CD14-positive monocyte (primary cell): ENCODE measurements at regions not wholly inside any gene's neighbourhood (a gene's known extent, or its start where the extent isn't known, plus 50 kb on each side); places are given as distances from the start of the nearest gene placed in this dataset.

ENCODE experiments used
- DNase-seq, 3 donors: peaks; one replicate each; pipeline ENCODE4 v3.0.0-alpha.2; 2011 to 2022
- H2AFZ ChIP-seq: 2 replicates; pipeline ENCODE4 v1.6.0; 2012; ENCODE audit warnings: mild to moderate bottlenecking, low read depth, low read length, inconsistent platforms; ENCODE audit not compliant: insufficient read depth, poor library complexity, severe bottlenecking
- H3K27ac ChIP-seq, 2 donors: 1 replicate in 1 of 2; 2 replicates in 1 of 2; pipeline ENCODE4 v1.5.1; 2012 to 2013; ENCODE audit warnings: low read length in 2 of 2, control low read depth in 1 of 2, inconsistent platforms in 1 of 2, low read depth in 1 of 2, mild to moderate bottlenecking in 1 of 2
- H3K27me3 ChIP-seq, 2 donors: one replicate each; pipeline versions ENCODE4 v1.6.0 to v1.6.1; 2011 to 2013; ENCODE audit warnings: low read length in 2 of 2; ENCODE audit not compliant: control insufficient read depth in 2 of 2, insufficient read depth in 2 of 2
- H3K36me3 ChIP-seq, 2 donors: replicated peaks in 1 of 2; 1 replicate in 1 of 2; 2 replicates in 1 of 2; pipeline versions ENCODE4 v1.5.1 to v1.6.1; 2012 to 2013; ENCODE audit warnings: low read length in 2 of 2, control low read depth in 1 of 2, inconsistent platforms in 1 of 2, mild to moderate bottlenecking in 1 of 2; ENCODE audit not compliant: insufficient read depth in 2 of 2, control insufficient read depth in 1 of 2
- H3K4me1 ChIP-seq, 2 donors: 1 replicate in 1 of 2; 2 replicates in 1 of 2; pipeline versions ENCODE4 v1.5.1 to v1.6.1; 2012 to 2013; ENCODE audit warnings: low read length in 2 of 2, control low read depth in 1 of 2, inconsistent platforms in 1 of 2, mild to moderate bottlenecking in 1 of 2, moderate library complexity in 1 of 2; ENCODE audit not compliant: insufficient read depth in 2 of 2, control insufficient read depth in 1 of 2
- H3K4me2 ChIP-seq: replicated peaks from 2 replicates; pipeline ENCODE3; 2012; ENCODE audit warnings: low read length, moderate library complexity, mild to moderate bottlenecking; ENCODE audit not compliant: poor library complexity, severe bottlenecking; ENCODE audit errors: extremely low read depth
- H3K4me3 ChIP-seq, 3 experiments: fragments of 200-600 bp in 1 of 3; sonication (generic) in 1 of 3; replicated peaks in 1 of 3; 1 replicate in 2 of 3; 2 replicates in 1 of 3; pipeline ENCODE4 v1.5.1; 2011 to 2013; ENCODE audit warnings: low read length in 3 of 3, mild to moderate bottlenecking in 3 of 3, control low read depth in 2 of 3, low read depth in 2 of 3, inconsistent platforms in 1 of 3, moderate library complexity in 1 of 3
- H3K79me2 ChIP-seq: 2 replicates; pipeline ENCODE4 v1.6.0; 2012; ENCODE audit warnings: mild to moderate bottlenecking, control low read depth, inconsistent platforms, low read length, moderate library complexity; ENCODE audit not compliant: insufficient read depth
- H3K9ac ChIP-seq: 2 replicates; pipeline ENCODE4 v1.6.0; 2017; ENCODE audit warnings: low read length, mild to moderate bottlenecking; ENCODE audit not compliant: insufficient read depth, poor library complexity, severe bottlenecking
- H3K9me3 ChIP-seq, 2 donors: replicated peaks in 1 of 2; 1 replicate in 1 of 2; 2 replicates in 1 of 2; pipeline versions ENCODE4 v1.5.1 to v1.6.1; 2012 to 2013; ENCODE audit warnings: low read length in 2 of 2, control low read depth in 1 of 2; ENCODE audit not compliant: control insufficient read depth in 1 of 2, insufficient read depth in 1 of 2
- H4K20me1 ChIP-seq: 2 replicates; pipeline ENCODE4 v1.6.0; 2012; ENCODE audit warnings: mild to moderate bottlenecking, low read length, control low read depth, moderate library complexity; ENCODE audit not compliant: insufficient read depth
- H3K27ac Mint-ChIP-seq, 7 donors: one replicate each; pipeline ENCODE4 v1.8.0; 2020; ENCODE audit warnings: mild to moderate bottlenecking in 7 of 7, mixed read lengths in 7 of 7, moderate library complexity in 6 of 7, inconsistent platforms in 2 of 7
- H3K27me3 Mint-ChIP-seq, 3 donors: one replicate each; pipeline ENCODE4 v1.8.0; 2021 to 2022; ENCODE audit warnings: low read depth in 3 of 3, mild to moderate bottlenecking in 3 of 3, mixed read lengths in 3 of 3, moderate library complexity in 3 of 3, inconsistent platforms in 1 of 3
- H3K36me3 Mint-ChIP-seq, 2 donors: one replicate each; pipeline ENCODE4 v1.8.0; 2020; ENCODE audit warnings: mixed read lengths in 2 of 2, inconsistent platforms in 1 of 2, mild to moderate bottlenecking in 1 of 2
- H3K4me1 Mint-ChIP-seq: one replicate; pipeline ENCODE4 v1.8.0; 2020; ENCODE audit warnings: mild to moderate bottlenecking, mixed read lengths
- H3K4me3 Mint-ChIP-seq, 2 donors: one replicate each; pipeline ENCODE4 v1.8.0; 2020; ENCODE audit warnings: mild to moderate bottlenecking in 2 of 2, mixed read lengths in 2 of 2, moderate library complexity in 1 of 2
- H3K9me3 Mint-ChIP-seq, 7 donors: one replicate each; pipeline ENCODE4 v1.8.0; 2020 to 2022; ENCODE audit warnings: mixed read lengths in 7 of 7, mild to moderate bottlenecking in 6 of 7, moderate library complexity in 6 of 7, inconsistent platforms in 2 of 7
- WGBS: methylation state at CpG from one replicate; pipeline ENCODE4 v1.1.5; 2013; ENCODE audit warnings: missing lambda C conversion rate; ENCODE audit not compliant: insufficient coverage; 5-methylcytosine and 5-hydroxymethylcytosine counted together
- intact Hi-C, 2 donors: fragments of 100-400 bp; cut with micrococcal nuclease; formaldehyde crosslinking; loops; one replicate each; pipeline versions ENCODE4 v1.15.0 to v1.15.1; 2023
- TF ChIP-seq, protein P1 (sequence below): fragments of 200-600 bp; IDR thresholded peaks from one replicate; pipeline ENCODE4 v1.8.0; 2022; ENCODE audit warnings: antibody characterized with exemption, mild to moderate bottlenecking

GRCh38 chr6:134853111-134854055, 96.5 kb downstream of the ALDH8A1 start:
- no peak overlapping the region for H3K4me2 ChIP-seq
- no peaks in the 10 kb centered on the region for H3K27me3 ChIP-seq
- no peaks in the 10 kb centered on the region for H3K36me3 ChIP-seq
- H2AFZ ChIP-seq = no peak overlapping the region
- no peaks in the 10 kb centered on the region for H3K4me1 ChIP-seq
- no peaks in the 10 kb centered on the region for H3K4me1 Mint-ChIP-seq
- intact Hi-C loops = no loop called here
- H3K27ac Mint-ChIP-seq = no peak overlapping the region
- H3K4me3 Mint-ChIP-seq = no peak overlapping the region
- WGBS = 100% methylated on average over 2 of the region's 7 CpGs
- no peaks in the 10 kb centered on the region for H3K36me3 Mint-ChIP-seq
- H3K9me3 ChIP-seq = no peaks in the 10 kb centered on the region
- no peak overlapping the region for H3K27ac ChIP-seq
- H3K9me3 Mint-ChIP-seq = peaks cover 0 to 5% (median 0%) of the 10 kb centered on the region in 7 donors
- H3K79me2 ChIP-seq = no peaks in the 10 kb centered on the region
- H3K9ac ChIP-seq = no peak overlapping the region
- TF ChIP-seq, protein P1, sequence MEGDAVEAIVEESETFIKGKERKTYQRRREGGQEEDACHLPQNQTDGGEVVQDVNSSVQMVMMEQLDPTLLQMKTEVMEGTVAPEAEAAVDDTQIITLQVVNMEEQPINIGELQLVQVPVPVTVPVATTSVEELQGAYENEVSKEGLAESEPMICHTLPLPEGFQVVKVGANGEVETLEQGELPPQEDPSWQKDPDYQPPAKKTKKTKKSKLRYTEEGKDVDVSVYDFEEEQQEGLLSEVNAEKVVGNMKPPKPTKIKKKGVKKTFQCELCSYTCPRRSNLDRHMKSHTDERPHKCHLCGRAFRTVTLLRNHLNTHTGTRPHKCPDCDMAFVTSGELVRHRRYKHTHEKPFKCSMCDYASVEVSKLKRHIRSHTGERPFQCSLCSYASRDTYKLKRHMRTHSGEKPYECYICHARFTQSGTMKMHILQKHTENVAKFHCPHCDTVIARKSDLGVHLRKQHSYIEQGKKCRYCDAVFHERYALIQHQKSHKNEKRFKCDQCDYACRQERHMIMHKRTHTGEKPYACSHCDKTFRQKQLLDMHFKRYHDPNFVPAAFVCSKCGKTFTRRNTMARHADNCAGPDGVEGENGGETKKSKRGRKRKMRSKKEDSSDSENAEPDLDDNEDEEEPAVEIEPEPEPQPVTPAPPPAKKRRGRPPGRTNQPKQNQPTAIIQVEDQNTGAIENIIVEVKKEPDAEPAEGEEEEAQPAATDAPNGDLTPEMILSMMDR = no peak
- H4K20me1 ChIP-seq = no peaks in the 10 kb centered on the region
- DNase-seq = no peak
- H3K4me3 ChIP-seq = no peak overlapping the region
- H3K27me3 Mint-ChIP-seq = peaks cover 0 to 9% (median 5%) of the 10 kb centered on the region in 3 donors

- no peaks in the 10 kb centered on the region for H4K20me1 ChIP-seq
- no peaks in the 10 kb centered on the region for H3K79me2 ChIP-seq
- H3K4me1 ChIP-seq = no peaks in the 10 kb centered on the region
- intact Hi-C loops = no loop called here
- no peak overlapping the region for H3K27ac ChIP-seq
- no peak for DNase-seq
- no peak overlapping the region for H3K4me3 ChIP-seq
- 100% methylated on average over 2 of the region's 6 CpGs for WGBS
- TF ChIP-seq, protein P1 = no peak
- Mint-ChIP-seq H3K9me3 (peaks cover 0 to 5% (median 0%) of the 10 kb centered on the region in 7 donors), H3K27ac (no peak overlapping the region), H3K27me3 (peaks cover 0 to 7% (median 5%) of the 10 kb centered on the region in 3 donors), H3K36me3 (no peaks in the 10 kb centered on the region), H3K4me1 (no peaks in the 10 kb centered on the region), H3K4me3 (no peak overlapping the region)
- H3K9ac ChIP-seq = no peak overlapping the region
- no peaks in the 10 kb centered on the region for H3K9me3 ChIP-seq
- H2AFZ ChIP-seq = no peak overlapping the region
- no peak overlapping the region for H3K4me2 ChIP-seq
- H3K36me3 ChIP-seq = no peaks in the 10 kb centered on the region
- H3K27me3 ChIP-seq = no peaks in the 10 kb centered on the region
Measured at GRCh38 chr6:134851548-134851947, 98.4 kb downstream of the ALDH8A1 start.
